ENCODE measurements at regions not wholly inside any gene's neighbourhood (a gene's known extent, or its start where the extent isn't known, plus 50 kb on each side); places are given as distances from the start of the nearest gene placed in this dataset.
A peak's percentile ranks its signal among the peaks of the same experiment; 100 is the strongest.

DNA sequence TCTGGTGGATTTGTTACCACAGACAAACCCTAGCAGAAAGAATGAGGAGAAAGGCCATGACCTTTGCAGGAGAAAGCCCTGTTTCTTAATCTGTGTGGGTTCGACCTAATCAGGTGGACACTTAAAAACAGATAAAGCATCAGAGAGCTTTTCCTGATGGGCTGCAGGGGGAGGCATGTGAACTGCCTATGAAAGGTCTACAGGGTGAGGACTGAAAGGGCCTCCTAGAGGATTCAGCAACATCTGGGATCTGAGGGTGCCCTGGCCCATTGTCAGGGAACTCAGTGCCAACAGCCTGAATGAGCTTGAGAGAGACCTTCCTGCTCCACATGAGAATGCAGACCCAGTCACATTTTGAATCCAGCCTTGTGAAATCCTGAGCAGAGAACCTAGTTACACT lies 178.8 kb upstream of the DDHD1 start:
- Histone ChIP-seq H3K4me1 (peaks cover 3% of the 10 kb centered on the region), H3K27me3 (no peaks in the 10 kb centered on the region), H3K27ac (no peak overlapping the region), H3K9me3 (no peaks in the 10 kb centered on the region), H3K36me3 (ENCODE audit: low read depth, missing control alignments) (no peaks in the 10 kb centered on the region), H3K4me3 (no peak overlapping the region)
- WGBS, 2 donors = 44 to 48% methylated on average over 1 of the region's 1 CpG
- DNase-seq = no peak
- TF ChIP-seq, protein P1, sequence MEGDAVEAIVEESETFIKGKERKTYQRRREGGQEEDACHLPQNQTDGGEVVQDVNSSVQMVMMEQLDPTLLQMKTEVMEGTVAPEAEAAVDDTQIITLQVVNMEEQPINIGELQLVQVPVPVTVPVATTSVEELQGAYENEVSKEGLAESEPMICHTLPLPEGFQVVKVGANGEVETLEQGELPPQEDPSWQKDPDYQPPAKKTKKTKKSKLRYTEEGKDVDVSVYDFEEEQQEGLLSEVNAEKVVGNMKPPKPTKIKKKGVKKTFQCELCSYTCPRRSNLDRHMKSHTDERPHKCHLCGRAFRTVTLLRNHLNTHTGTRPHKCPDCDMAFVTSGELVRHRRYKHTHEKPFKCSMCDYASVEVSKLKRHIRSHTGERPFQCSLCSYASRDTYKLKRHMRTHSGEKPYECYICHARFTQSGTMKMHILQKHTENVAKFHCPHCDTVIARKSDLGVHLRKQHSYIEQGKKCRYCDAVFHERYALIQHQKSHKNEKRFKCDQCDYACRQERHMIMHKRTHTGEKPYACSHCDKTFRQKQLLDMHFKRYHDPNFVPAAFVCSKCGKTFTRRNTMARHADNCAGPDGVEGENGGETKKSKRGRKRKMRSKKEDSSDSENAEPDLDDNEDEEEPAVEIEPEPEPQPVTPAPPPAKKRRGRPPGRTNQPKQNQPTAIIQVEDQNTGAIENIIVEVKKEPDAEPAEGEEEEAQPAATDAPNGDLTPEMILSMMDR (IDR thresholded peaks at IDR 0.05) = no peak
- no peak for TF ChIP-seq POLR2A (IDR thresholded peaks at IDR 0.05)
- intact Hi-C loops (cut with DNase I; ENCODE audit: low total_unique reads) = no loop called here

DNA sequence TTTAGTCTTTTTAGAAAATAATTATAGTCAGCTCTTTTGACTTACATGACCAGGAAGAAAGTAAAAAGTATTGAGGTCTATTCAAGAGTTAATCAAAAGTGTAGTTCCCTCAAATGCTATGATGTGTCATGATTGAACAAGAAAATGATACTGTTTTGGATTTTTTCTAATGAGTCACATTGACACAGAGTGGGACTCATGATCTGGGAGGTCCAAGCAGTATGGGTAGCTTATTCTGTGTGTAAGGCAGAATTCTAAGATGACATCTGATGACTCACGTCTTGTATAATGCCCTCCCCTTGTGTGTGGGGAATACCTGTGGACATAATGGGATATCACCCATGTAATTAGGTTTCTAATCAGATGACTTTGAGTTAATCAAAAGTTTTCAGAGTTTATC lies 178.1 kb upstream of the DDHD1 start:
- TF ChIP-seq, protein P1 (IDR thresholded peaks at IDR 0.05) = no peak
- no peak for TF ChIP-seq POLR2A (IDR thresholded peaks at IDR 0.05)
- Histone ChIP-seq H3K27ac (no peak overlapping the region), H3K4me1 (peaks cover 3% of the 10 kb centered on the region), H3K4me3 (no peak overlapping the region), H3K9me3 (no peaks in the 10 kb centered on the region), H3K27me3 (no peaks in the 10 kb centered on the region), H3K36me3 (ENCODE audit: low read depth, missing control alignments) (no peaks in the 10 kb centered on the region)
- 89 to 91% methylated on average over 1 of the region's 1 CpG for WGBS, 2 donors
- DNase-seq = no peak
- intact Hi-C loops (cut with DNase I; ENCODE audit: low total_unique reads) = no loop called here

DNA sequence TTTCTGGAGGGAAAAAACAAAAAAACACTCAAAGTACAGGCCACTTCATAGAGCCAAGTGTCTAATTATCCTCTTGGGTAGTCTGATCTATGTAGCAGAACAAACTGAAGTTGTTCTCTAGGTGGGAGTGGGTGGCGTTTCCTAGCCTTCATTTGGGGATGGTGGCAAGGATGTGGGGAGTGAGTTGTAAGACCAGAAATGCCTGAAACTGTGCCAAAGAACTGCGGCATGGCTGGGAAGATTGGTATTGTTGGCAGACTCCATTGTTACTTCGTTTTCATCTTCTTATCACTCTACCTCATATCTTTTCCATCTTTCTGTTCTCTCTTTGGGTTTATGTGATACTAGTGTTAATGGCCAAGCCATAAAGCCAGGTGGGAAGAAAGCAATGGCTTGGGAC lies 177.3 kb upstream of the DDHD1 start:
- no peak for DNase-seq
- no peaks in the 10 kb centered on the region for H3K36me3 ChIP-seq (ENCODE audit: low read depth, missing control alignments)
- intact Hi-C loops (cut with DNase I; ENCODE audit: low total_unique reads) = no loop called here
- H3K27me3 ChIP-seq = no peaks in the 10 kb centered on the region
- H3K4me1 ChIP-seq = peaks cover 3% of the 10 kb centered on the region
- H3K27ac ChIP-seq = no peak overlapping the region
- H3K9me3 ChIP-seq = no peaks in the 10 kb centered on the region
- H3K4me3 ChIP-seq = no peak overlapping the region
- TF ChIP-seq, protein P1 (IDR thresholded peaks at IDR 0.05) = no peak
- WGBS, 2 donors = 48 to 70% methylated on average over 3 of the region's 3 CpGs

DNA sequence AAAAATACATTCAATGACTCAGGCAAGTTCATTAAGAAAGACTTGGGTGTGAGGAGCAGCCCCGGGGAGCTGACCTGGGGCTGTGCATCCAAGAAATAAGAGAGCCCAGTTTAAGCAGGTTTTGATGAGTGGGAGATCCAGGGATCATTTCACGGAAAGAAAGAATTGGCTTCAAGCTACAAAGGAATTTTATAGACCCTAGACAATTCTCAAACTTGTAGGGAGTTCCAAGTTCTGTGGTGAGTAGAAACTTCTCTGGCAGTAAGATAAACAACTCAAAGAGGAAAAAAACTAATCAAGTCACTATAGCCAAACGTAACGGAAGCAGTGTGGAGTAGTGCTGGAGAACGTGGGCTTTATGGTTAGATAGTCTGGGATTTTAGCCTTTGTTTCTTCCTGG lies 175.7 kb upstream of the DDHD1 start:
- Histone ChIP-seq H3K9me3 (no peaks in the 10 kb centered on the region), H3K36me3 (ENCODE audit: low read depth, missing control alignments) (no peaks in the 10 kb centered on the region), H3K27ac (no peak overlapping the region), H3K4me1 (peaks cover 3% of the 10 kb centered on the region), H3K27me3 (no peaks in the 10 kb centered on the region), H3K4me3 (no peak overlapping the region)
- intact Hi-C loops (cut with DNase I; ENCODE audit: low total_unique reads) = no loop called here
- no peak for DNase-seq
- no peak for TF ChIP-seq POLR2A (IDR thresholded peaks at IDR 0.05)
- TF ChIP-seq, protein P1 (IDR thresholded peaks at IDR 0.05) = no peak
- 73 to 74% methylated on average over 5 of the region's 5 CpGs for whole genome bisulfite sequencing, 2 donors

DNA sequence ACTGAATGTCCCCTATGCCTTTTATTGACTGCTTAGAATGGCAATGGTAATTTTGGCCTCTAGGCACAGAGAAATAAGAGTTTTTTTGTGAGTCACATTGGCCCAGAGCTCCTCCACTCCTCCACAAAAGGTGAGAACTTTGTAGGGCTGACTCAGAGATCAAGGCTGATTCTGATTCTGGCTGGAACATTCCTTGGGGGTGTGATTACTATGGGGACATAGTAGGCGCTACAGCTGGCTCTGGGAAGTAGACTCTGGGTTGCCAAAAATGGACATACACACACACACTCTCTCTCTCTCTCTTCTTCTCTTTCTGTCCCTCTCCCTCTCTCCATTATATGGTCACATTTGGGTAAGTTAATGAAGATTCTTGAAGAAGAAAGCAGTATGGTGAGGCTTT lies 174.6 kb upstream of the DDHD1 start:
- no peak for DNase-seq
- no peaks in the 10 kb centered on the region for H3K9me3 ChIP-seq
- peaks cover 3% of the 10 kb centered on the region for H3K4me1 ChIP-seq
- no peak for TF ChIP-seq POLR2A (IDR thresholded peaks at IDR 0.05)
- TF ChIP-seq, protein P1 (IDR thresholded peaks at IDR 0.05) = no peak
- intact Hi-C loops (cut with DNase I; ENCODE audit: low total_unique reads) = no loop called here
- H3K4me3 ChIP-seq = no peak overlapping the region
- H3K27me3 ChIP-seq = no peaks in the 10 kb centered on the region
- H3K36me3 ChIP-seq (ENCODE audit: low read depth, missing control alignments) = no peaks in the 10 kb centered on the region
- 46 to 67% methylated on average over 1 of the region's 1 CpG for WGBS, 2 donors
- peak overlapping the region in 1 of 2 donors; percentile 31 for H3K27ac ChIP-seq

Data from testis (tissue), 2 donors.